GM18867 (cell line): ENCODE measurements at regions not wholly inside any gene's neighbourhood (a gene's known extent, or its start where the extent isn't known, plus 50 kb on each side); places are given as distances from the start of the nearest gene placed in this dataset.

Experiments
- ATAC-seq: cut with Tn5 transposase; IDR thresholded peaks from one replicate; pipeline ENCODE4 v1.9.1; 2021; ENCODE audit warnings: mild to moderate bottlenecking, moderate library complexity; ENCODE audit not compliant: unreplicated experiment

GRCh38 chr3:2036076-2036475 lies 62.6 kb upstream of the CNTN4 start:
- ATAC-seq, result no peak

- ATAC-seq, result no peak
These were observed 56.7 kb upstream of the CNTN4 start for GRCh38 chr3:2041931-2042330.
